ENCODE measurements at regions not wholly inside any gene's neighbourhood (a gene's known extent, or its start where the extent isn't known, plus 50 kb on each side); places are given as distances from the start of the nearest gene placed in this dataset.
"Not testable (repeated sequence)": the region's sequence is repeated elsewhere in the genome, so short reads cannot be mapped to it uniquely, and the experiment has no call there.

DNA sequence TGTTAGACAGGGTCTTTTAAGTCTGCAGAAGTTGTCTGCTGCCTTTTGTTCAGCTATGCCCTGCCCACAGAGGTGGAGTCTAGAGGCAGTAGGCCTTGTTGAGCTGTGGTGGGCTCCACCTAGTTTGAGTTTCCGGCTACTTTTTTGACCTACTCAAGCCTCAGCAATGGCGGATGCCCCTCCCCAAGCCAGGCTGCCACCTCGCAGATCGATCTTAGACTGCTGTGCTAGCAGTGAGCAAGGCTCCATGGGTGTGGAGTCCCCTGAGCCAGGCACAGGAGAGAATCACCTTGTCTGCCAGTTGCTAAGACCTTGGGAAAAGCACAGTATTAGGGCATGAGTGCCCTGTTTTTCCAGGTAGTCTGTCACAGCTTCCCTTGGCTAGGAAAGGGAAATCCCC lies 664.6 kb upstream of the DPPA4 start:
- not testable (repeated sequence) for DNase-seq (ENCODE audit: low read depth)

DNA sequence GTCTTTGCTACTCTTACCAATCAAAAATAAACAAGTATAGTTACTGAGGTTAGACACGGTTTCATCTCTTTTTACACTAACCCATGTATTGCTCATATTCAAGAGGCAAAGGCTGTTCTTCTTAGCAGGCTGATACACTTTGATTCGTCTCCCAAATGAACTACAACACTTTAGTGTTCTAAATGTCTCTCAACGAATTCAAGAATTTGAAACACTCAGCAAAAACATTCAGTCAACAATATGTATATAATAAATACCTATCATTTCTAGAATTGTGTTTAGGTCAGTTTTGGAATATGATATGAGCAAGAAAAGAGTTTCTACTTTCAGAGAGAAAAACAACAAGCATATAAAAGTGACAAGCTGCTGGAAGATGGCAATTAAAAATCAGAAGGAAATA lies 669.6 kb upstream of the DPPA4 start:
- no peak for DNase-seq (ENCODE audit: low read depth)

DNA sequence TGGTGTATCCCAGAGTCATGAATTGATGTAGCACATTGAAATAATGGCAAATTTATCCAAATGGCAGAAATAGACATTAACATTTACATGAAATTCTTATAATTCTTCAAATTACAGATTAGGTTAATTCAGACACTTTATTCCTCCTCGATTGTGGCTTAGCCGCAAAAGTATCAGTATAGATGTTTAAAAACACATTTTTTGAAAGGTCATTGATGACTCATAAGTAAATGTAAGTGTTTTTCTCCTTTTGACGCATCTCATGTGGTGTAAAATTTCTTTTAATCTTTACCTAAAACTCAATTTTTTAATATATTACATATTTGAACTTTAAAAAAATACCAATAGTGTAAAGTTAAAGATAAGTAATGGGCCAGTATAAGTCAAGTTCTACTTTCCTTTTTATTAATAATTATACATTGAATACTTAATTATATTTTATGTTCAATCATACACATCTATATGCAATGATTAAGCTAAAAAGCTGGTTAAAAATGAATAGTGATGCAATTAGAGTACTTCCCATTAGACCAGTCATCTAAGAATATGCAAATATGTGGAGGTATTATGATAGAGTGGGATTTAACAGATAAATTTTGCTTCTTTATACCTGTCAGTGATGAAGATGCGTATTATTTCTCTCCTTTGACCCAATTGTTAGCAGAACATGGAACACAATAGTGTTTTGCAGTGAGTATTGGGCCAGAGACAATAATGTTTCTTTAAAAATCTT lies 678.1 kb upstream of the DPPA4 start:
- no peak for DNase-seq (ENCODE audit: low read depth)

DNA sequence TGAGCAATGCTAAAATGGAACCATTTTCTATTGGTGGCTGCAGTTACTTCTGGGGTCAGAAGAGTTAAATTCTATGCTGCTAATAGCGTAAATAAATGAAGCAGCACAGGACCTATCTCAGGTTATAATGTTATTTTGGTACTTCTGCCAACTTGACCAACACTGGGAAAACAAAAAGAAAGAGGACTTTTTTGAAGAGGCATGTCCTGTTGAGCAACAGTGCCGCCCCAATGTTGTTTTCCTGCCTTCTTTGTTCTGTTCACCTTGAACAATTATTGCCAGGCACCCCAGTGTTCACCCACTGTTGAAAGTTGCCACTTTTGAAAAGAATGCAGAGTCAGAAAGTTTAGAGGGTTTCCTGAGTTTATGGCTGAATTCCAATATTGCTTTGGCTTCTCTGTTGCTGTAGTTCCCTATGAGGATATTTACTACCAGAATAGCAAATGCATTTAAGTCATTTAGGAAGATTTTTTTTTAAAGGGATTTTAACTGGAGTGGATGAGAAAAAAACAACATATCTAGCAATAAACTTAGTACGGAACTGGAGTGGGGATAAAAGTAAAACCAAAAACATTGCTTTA lies 679.0 kb upstream of the DPPA4 start:
- DNase-seq (ENCODE audit: low read depth) = no peak

DNA sequence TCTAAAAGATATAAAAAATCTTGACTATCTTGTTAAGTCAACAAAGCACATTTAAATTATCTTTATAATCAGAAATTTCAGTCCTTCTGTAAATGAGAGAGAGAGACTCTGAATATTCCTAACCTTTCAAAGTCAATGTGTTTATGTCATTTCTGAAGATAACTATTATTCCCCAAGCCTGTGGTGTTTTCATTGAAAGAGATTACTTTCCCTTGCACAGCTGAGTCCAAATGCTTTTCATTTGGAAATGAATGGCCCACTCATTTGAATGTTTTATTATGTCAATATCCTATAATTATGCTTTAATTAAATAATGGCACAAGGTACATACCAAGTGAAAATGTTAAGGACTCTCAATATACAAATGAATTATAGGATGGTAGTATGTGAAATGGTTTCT lies 680.0 kb upstream of the DPPA4 start:
- DNase-seq (ENCODE audit: low read depth) = no peak

DNA sequence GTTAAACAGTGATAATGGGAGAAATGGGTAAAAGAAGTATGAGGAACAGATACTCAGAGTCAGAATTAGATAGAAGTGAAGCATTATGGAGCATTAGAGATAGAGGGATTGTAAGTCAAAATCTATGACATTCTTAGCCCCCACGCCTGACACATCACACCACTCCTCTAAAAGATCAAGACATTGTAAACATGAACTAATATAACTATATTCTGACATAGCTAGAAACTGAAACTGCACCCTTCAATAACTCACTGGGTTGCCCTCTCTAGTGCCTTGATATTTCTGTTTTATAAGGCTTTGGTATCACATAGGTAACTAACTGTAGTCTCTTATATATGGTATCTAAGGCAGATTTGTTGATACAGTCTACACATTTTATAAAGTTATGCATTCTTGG lies 684.3 kb upstream of the DPPA4 start:
- DNase-seq (ENCODE audit: low read depth) = no peak

DNA sequence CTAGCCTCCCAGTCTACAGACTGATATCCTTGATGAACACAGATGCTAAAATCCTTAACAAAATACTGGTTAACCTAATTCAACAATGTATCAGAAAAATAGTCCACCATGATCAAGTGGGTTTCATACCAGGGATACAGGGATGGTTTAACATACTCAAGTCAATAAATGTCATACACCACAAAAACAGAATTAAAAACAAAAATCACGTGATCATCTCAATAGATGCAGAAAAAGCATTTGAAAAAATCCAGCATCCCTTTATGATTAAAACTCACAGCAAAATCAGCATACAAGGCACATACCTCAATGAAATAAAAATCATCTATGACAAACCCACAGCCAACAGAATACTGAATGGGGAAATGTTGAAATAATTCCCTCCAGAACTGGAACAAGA lies 685.7 kb upstream of the DPPA4 start:
- DNase-seq (ENCODE audit: low read depth) = not testable (repeated sequence)

DNA sequence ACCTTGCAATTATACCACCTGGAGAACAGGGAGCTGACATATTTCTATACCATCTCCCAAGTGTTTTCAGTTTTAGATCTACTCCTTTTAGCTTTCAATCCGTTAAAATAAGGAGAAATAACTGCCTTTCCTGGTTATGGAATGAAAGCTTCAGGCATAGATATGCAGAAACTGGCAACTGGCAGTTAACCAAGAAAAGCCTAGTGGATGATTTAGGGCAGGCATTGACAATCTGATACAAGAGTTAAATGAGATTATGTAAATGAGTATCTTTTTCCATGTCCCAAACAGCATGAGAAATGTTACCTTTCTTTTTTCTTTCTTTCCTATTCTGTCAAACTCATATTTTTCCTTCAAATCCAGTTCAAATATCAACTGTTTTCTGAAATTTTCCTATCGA lies 689.1 kb upstream of the DPPA4 start:
- DNase-seq (ENCODE audit: low read depth) = no peak

DNA sequence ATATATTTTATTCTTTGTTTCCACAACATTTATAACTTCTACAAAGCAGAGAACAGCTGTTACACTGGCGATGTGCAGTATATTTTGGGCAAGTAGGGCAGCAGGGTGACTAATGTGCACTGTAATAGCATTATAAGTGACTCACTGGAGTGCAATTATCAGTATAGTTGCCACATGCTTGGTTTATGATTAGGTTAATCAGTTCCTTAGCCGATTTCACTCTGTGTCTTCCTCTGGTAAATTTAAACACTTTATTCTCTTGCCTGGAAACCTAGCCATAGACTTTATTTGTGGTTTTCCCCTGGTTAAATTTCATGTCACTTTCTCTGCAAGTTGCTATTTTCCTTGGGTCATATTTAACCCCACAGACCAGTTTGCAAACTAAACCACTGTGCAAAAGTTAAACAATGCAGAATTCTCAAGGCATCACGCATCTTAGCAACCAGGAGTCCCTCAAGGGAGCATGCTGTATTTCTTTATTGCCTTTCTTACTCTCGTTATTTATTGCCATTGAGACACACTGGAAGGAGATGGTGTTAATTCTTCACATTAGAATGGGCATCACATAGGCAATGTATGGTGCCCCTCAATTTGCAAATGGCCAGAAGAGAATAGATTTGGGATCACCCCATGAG lies 690.2 kb upstream of the DPPA4 start:
- no peak for DNase-seq (ENCODE audit: low read depth)

DNA sequence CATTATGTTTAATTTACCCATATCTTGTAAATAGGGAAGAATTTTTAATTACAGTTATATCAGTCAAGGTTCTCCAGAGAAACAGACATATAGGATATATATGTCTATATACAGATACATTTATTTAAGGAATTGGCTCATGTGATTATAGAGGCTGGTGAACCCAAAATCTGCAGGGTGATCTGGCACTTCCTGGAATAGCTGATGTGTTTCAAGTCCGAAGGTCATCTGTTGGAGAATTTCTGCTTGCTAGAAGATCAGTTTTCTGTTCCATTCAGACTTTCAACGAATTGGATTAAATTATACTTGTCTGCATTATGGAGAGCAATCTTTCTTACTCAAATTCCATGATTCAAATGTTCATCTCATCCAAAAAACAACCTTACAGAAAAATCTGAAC lies 694.6 kb upstream of the DPPA4 start:
- no peak for DNase-seq (ENCODE audit: low read depth)

DNA sequence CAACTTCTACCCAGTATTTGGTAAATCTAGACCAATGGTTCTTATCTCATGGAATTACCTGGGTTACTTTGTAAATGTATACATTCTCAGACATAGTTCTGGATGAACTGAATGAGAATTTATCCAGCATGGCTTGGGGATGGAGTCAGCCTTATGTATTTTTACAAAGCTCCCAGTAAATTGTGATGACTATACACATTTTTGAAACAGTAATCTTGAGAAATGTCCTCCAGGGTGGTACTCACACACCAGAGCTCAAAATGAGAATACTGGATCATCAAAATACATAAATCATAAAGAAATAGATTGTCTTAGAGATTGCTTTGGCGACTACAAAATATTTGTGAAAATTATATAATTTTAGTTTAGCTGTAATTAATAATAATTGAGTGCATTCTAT lies 722.1 kb upstream of the DPPA4 start:
- DNase-seq (ENCODE audit: low read depth) = no peak

DNA sequence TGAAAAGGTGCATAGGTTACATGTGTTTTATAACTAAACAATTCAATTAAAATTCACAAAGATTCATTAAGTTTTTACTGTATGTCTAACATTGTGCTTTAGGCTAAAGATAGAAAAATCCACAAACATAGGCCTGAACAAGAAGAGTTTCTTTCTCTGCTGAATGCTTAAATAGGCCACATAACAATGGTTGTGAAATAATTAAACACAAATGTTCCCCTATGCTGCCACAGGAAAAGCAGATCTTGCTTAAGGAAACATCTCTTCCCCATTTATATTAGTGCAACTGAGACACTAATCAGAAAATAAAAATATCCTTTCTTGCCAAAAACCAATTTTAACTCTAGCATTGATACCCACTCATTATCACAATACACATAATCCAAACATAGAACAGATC lies 725.4 kb upstream of the DPPA4 start:
- DNase-seq (ENCODE audit: low read depth) = no peak

DNA sequence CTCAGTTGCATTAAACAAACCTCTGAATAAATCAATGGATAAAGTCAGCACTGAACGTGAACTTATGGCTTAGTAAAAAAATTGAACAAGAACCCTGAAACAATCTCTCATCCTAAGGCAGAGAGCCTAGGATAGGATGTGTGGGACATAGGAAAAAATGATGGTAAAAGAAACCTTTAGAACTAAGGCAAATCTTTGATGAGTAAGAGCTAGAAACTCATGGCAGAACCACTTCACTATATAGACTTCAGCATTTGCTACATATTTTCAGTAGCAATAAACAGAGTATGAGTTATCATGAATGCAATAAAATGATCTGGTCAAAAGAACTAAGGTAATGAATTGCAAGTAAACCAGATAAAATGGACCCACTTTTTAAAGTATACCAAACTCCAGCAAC lies 725.8 kb upstream of the DPPA4 start:
- no peak for DNase-seq (ENCODE audit: low read depth)

DNA sequence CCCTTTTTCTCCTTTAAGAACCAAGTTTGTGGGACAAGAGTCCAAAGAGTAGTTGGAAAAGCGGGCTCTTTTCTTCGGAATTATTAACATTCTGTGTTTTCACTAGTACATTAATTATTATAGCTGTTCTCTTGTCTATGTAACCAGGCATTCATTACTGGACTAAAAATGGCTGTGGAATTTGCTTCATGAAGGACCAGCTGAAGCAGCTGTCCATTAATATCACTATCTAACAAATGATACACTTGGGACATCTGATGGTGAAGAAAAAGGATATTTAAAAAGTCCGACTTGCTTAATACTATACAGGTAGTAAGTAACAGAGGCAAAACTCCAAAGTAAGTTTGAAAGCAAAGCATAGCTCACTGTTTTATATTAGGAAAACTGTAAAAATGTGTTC lies 728.9 kb upstream of the DPPA4 start:
- no peak for DNase-seq (ENCODE audit: low read depth)

DNA sequence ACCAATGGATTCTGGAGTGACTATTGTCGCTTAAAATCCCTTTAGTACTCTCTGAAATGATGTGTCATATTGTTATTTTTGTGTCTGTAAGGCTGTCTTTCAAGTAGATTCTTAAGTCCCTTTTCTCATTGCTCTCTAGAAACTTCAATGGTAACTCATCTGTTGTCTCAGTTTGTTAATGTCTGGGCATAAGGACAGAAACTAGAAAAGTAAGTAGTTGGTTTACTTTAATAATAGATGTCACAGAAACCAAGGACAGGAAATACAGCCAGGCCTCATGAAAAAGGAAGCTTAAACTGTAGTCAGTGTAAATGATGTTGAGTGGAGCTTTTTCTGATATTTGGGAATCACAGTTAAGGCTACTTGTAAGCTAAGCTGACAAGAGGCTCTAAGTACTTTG lies 730.2 kb upstream of the DPPA4 start:
- no peak for DNase-seq (ENCODE audit: low read depth)

DNA sequence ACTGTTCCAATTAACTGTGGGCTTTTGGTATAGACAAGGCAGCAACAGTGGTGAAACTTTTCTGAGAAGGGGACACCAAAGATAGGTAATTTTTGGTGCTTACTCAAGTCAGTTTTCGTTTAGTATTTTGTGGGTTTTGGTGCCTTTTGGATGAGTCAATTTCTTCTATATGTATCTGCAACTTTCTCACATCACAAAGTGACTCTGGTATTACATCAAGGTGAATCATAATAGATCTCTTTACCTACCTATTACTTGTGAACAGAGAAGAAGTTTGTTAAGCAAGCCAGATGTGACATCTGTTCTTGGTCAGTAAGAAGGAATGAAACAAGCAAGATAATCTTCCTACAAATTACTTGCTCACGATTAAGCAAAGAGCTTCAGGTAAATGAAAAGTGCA lies 732.4 kb upstream of the DPPA4 start:
- DNase-seq (ENCODE audit: low read depth) = no peak

DNA sequence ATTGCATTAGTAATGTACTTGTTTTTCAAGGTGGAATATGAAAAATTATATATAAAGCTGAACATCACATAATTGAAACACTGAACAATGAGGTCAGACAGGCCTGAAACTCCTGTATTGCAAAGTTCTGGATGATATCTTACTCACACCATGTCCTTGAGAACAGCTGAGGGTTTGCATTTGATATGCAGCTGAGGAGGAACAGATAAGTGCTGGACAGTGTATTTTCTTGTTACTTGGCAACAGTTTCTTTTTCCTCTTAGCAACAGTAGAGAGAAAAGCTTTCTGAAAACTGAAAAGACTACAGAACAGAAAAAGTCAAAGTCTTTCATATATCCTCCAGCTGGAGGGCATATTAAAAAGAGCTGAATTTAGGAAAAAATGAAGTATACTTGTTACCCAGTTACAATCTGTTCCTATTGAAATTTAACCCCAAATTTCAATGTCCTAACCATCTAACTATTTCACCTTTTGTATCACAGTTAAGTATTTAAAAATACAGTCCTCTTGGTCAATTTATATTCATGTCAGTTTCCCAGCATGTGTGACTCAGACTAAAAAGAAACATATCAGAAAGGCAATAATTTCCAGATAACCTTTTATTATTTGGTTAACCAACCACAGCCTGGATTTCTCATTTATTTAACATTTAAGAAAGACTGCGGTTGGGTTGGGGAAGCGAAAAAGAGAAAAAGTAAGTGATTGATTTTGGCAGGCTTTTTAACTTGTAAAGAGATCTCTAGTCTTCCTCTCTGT lies 733.0 kb upstream of the DPPA4 start:
- no peak for DNase-seq (ENCODE audit: low read depth)

DNA sequence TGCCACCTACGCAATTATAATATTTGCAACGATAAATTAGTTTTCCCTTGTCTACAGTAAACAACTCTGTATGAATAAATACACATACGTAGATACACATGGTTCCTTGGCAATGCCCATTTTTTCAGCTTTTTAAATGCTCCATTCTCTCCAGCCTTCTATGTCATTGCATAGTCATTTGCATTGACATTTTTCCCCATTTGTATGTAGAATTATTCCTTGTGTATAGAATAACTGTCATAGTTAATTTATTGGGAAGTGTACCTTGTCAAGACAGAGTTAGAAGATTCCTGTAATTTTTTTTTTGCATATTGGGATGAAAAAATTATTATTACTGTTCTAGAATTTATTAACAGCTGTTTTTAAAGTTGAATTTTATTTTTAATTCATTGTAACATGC lies 736.7 kb upstream of the DPPA4 start:
- DNase-seq (ENCODE audit: low read depth) = no peak

DNA sequence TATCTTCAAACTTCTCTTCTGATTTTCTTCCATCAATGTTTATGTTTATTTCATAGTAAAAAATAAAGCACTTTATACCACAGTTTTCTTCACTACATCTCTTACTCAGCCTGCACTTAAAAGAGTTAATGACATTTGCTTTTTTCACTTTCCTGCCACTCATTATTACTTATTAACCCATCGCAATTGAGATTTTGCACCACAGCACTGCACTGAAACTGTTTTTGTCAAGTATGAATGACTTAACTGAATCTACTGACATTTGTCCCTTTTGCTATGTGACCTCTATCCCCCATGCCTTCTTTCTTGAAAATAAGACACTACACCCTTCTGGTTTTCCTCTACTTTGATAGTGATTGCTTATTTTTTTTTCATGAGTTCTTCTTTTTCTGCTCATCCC lies 739.7 kb upstream of the DPPA4 start:
- no peak for DNase-seq (ENCODE audit: low read depth)

DNA sequence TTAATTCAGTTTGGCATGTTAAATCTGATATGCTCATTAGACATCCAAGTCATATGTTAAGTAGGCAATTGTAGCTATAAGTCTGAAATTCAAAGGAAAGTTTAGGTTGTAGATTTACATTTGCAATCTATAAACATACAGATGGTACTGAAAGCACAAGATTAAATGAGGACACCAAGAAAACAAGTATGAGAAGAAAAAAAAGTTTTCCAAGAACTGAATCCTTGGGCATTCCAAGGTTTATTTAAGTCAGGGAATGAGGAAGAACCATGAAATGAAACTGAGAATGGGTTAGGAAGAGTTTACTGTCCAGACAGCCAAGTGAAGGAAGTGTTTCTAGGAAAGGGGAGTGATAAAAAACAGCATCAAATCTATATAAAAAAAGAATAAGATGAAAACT lies 756.1 kb upstream of the DPPA4 start:
- no peak for DNase-seq (ENCODE audit: low read depth)

DNA sequence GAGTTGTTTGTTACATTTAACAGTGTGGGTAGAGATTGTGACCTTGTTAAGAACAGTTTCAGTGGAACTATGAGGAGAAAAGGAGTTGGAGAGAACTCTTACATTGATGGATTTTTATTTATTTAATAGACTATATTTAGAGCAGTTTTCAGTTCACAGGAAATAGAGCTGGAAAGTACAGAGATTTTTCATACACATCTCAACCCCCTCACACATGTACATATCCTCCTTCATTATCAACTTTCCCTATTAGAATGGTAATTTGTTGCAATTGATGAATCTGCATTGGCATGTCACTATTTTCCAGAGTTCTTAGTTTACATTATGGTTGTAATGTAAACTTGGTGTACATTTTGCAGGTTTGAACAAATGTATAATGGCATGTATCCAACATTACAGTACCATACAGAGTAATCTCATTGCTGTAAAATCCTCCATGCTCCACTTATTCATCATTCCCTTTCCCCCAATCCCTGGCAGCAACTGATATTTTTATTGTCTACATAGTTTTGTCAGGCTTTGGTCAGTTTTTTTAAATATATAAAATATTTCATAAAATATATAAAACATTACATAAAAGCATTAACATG lies 756.6 kb upstream of the DPPA4 start:
- DNase-seq (ENCODE audit: low read depth) = no peak

DNA sequence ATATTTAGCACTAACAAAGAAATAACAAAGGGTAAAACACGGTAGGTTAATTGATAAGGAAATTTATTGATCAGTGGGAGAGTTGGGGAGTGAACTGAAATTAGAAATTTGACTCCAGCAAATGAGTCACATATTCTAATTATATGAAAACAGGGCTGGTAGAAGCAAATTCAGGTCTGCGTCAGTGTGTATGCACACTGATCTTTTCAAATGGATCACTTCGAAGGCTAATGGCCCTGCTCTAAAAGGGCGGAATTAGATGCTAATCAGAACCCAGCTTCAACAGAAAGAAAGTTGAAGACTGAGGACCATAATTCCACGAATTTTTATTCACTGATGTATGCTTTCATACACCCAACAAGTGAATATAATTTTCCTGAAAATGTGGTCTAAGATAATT lies 762.4 kb upstream of the DPPA4 start:
- DNase-seq (ENCODE audit: low read depth) = no peak

DNA sequence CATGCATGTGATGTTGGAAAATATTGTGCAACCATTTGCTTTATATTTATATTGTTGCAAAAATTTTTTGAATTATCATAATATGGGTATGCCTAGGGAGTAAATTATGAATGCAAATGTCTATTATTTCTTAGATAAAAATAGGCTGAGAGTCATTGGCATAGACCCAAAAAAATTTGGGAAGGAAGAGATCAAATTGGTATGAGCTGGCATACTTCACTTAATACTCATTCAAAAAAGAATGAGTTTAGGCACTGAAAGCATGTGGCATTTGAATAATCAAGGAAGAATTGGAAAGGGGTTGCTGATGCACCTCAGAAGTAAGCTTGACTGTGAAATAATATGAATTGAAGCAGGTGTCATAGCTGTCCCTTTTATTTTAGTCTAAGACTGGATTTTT lies 764.0 kb upstream of the DPPA4 start:
- DNase-seq (ENCODE audit: low read depth) = no peak
